HG03025 (cell line): ENCODE measurements at regions not wholly inside any gene's neighbourhood (a gene's known extent, or its start where the extent isn't known, plus 50 kb on each side); places are given as distances from the start of the nearest gene placed in this dataset.
"Not testable (repeated sequence)": the region's sequence is repeated elsewhere in the genome, so short reads cannot be mapped to it uniquely, and the experiment has no call there.

Source experiments
- ATAC-seq: cut with Tn5 transposase; IDR thresholded peaks from one replicate; pipeline ENCODE4 v1.9.1; 2021; ENCODE audit warnings: mild to moderate bottlenecking, moderate library complexity; ENCODE audit not compliant: unreplicated experiment, low FRiP score

GRCh38 chr12:30578426-30578825 is 117.2 kb downstream of the IPO8 start:
- no peak for ATAC-seq

- no peak for ATAC-seq
These were observed 122.5 kb downstream of the IPO8 start for GRCh38 chr12:30573145-30573544.

GRCh38 chr12:30570211-30570890 is 125.3 kb downstream of the IPO8 start:
- ATAC-seq, result no peak

GRCh38 chr12:30569426-30569825 is 126.2 kb downstream of the IPO8 start:
- ATAC-seq, result no peak

GRCh38 chr12:30568453-30568852 is 127.2 kb downstream of the IPO8 start:
- no peak for ATAC-seq

DNA sequence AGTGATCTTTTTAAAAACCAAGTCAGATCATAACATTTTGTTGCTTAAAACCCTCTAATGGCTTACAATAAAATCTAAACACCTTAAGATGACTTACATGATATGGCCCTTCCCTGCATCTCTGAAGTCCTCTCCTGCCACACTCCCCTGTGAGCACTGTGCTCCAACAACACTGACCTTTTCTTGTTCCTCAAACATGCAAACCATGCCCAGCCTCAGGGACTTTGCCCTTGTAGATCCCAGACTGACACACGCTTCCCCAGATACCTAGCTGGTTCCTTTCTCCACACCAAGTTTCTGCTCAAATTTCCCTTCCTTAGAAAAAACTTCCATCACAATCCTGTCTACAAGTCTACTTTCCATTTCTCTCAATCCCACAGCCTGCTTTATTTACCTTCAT is 128.6 kb downstream of the IPO8 start:
- ATAC-seq, result no peak

DNA sequence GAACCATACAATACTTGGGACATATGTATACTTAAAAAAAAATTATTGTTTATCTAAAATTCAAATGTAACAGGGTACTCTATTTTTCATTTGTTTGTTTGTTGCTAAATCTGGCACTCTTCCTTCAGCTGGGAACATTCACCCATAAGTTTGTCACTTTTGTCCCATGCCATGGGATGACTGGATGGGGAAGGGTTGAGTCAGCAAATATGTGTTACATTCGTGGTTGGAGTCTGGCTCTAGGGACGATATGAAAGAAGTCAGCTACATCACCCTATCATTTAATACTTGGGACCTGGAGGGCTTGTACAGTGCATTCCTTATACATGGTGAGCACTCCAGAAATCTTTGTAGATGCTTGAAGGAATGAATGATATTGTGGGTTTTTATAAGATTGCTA is 131.3 kb downstream of the IPO8 start:
- ATAC-seq, result no peak

- no peak for ATAC-seq
These were observed 147.5 kb downstream of the IPO8 start for GRCh38 chr12:30548203-30548602.

DNA sequence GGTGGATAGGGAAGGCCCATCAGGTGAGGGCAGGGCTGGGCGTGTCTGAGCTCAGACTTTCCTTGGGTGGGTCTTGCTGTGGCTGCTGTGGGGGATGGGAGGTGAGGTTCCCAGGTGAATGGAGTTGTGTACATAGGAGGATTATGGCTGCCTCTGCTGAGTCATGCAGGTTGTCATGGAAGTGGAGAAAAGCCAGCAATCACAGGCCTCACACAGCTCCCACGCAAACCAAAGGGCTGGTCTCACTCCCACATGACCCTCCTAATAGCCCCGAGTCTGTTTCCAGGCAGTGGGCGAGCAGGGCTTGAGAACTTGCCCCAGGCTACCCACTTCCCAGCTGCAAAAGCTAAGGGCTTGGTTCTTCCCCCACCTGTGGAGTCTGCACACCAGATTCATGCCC is 149.5 kb downstream of the IPO8 start:
- no peak for ATAC-seq

DNA sequence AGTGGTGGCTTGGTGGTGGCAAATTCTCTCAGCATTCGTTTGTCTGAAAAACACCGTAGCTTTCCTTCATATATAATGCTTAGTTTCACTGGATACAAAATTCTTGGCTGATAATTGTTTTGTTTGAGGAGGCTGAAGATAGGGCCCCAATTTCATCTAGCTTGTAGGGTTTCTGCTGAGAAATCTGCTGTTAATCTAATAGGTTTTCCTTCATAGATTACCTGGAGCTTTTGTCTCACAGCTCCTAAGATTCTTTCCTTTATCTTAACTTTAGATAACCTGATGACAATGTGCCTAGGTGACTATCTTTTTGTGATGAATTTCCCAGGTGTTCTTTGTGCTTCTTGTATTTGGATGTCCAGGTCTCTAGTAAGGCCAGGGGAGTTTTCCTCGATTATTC is 151.0 kb downstream of the IPO8 start:
- ATAC-seq, result not testable (repeated sequence)

DNA sequence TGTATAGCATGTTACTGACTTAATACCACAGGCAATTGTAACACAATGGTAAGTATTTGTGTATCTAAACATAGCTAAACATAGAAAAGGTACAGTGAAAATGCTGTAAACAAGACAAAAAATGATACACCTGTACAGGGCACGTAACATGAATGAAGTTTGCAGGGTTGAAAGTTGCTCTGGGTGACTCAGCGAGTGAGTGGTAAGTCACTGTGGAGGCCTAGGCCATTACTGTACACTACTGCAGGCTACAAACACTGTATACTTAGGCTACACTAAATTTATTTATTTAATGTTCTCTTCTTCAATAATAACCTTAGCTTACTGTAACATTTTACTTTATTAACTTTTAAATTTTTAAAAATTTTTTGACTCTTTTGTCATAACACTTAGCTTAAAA is 158.4 kb downstream of the IPO8 start:
- no peak for ATAC-seq

- no peak for ATAC-seq
These were observed 162.0 kb downstream of the IPO8 start for GRCh38 chr12:30533558-30534265.

DNA sequence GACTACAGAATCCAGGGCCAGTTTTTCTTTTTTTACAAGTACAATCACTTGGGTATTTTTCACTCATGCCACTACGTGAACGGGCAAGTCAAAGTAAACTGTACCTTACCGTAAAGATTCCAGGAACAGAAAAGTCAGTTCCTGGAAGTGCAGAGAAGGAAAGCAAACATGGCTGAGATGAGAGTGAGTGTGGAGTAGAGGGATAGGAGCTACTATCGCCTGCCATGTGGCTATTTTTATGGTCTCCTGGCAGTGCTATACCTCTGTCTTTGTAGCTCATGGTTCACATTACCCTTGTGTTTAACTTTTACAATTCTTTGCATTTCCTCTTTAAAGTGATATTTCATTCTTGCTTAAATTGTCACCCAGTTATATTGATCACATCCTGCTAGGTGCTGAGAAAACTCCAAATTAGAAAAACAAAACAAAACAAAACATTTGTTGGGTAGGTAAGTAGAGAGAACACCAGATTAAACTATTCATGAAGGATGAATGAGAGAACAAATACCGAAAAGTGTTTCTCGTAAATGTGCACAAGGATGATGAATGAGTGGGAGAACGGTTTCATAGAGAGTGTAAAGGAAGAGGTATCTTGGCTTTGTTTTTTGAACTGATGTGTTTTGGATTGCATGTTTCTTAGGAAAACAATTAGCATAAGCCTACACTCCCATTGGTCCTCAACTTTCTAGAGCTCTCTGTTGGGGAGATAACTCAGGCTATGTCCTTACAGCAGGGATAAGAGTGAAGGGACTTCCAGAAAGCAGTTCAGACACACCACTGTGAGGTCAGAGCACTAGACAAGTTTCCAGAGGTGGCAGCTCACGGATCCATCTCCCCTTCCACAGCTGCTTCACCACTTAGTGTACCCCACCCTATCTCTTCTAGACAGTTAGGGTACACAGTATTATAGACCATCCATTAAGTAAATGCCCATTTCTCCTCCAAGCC is 163.7 kb downstream of the IPO8 start:
- no peak for ATAC-seq

DNA sequence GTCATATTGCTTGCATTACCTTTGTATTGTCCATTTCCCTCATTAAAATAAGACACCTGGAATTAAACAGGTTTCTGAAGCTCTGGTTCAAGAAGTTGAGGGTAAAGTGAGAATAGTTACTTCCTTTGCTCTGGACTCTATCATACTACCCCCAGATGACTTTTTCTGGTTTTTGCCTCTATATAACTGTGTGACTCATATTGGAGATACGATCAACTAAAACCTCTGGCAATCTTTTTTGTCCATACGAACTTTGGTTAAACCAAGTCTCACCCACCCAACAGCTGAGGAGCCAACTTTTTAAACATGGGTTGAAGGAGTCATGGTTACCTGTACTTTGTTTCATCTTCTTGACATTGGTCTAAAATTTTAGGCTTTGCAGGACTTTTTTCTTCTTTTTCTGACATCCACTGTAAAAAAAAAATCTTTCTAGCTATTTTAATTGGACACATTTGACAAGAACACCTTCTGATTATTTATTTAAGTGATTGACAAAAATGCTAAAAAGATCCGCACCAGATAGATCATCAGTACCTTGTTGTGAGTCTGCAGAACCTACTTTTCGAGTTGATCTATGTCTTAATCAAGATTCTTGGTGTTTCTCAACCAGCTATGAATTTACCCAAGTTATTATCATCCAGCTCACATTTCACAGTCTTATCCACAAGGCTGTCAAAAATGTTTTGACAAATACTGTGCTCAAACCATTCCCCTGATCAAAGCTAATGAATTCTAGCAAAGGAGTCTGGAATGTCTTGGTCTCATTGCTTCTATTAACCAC is 166.0 kb downstream of the IPO8 start:
- ATAC-seq, result no peak

DNA sequence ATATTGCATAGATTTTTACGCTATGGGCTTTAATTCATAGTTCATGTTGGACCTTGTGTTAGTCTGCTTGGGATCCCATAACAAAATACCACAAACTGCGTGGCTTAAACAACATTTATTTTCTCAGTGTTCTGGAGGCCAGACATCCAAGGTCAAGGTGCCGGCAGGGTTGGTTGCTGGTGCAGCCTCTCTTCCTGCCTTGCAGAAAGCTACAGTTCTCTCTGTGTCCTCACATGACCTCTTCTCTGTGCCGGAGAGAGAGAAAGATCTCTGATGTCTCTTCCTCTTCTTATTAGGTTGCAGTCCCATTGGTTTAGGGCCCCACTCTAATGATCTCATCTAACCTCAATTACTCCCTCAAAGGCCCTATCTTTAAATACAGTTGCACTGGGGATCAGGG is 170.5 kb downstream of the IPO8 start:
- ATAC-seq, result no peak

DNA sequence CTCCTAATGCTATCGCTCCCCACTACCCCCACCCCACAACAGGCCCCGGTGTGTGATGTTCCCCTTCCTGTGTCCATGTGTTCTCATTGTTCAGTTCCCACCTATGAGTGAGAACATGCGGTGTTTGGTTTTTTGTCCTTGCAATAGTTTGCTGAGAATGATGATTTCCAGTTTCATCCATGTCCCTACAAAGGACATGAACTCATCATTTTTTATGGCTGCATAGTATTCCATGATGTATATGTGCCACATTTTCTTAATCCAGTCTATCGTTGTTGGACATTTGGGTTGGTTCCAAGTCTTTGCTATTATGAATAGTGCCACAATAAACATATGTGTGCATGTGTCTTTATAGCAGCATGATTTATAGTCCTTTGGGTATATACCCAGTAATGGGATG is 175.4 kb downstream of the IPO8 start:
- ATAC-seq, result not testable (repeated sequence)

DNA sequence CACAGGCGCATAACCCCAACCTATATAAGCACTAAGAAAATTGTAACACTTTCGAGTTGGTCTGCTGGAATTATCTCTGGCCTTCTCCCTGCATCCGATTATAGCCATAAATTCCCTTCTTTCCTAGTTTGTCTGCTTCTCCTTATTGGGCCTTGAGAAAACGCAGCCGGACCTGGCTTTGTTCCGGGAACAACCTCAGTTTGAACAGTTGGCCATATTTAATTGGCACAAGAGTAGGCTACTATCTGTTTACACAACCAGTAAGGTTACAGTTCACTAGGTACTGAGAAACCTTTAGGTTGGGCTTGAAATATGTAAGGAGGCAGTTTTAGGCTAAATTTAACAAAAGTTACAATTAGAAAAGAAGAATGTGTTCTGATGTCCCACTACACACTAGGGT is 176.1 kb downstream of the IPO8 start:
- no peak for ATAC-seq

DNA sequence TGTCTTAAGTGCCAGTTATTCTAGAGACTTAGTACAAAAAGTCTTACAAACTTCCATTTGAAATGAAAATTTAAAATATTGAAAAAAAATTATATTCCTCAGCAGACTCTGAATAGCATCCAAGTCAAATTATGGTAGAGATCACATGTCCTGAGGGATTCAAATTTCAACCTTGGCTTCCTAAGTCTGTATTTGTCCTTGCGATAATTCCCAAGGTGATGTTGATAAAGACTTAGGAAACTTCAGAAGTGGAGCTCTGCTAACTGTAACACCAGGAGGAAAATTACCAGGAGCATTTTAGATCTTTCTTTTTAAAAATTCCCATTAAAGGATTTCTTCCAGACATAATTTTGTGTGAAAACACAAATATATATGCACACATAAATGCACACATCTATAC is 178.3 kb downstream of the IPO8 start:
- ATAC-seq, result no peak

- no peak for ATAC-seq
These were observed 180.3 kb downstream of the IPO8 start for GRCh38 chr12:30515351-30515750.

DNA sequence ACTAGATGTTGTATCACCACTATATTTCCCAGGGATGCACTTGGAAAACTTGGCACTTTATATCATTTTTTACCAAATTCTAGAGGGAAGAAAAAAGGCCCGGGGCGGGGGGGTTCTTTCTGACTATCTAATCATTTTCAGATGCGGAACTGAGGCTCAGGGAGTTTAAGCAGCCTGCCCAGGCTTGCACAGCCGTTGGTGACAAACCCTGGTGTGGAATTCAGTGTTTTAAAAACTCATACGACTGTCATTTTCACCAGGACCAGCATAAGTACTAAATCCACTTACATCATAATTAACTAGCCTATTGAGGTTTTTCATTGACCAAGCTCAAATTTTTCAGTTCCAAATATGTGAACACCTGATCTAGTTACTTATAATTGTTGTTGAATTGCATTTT is 181.0 kb downstream of the IPO8 start:
- no peak for ATAC-seq
